Esophagus (tissue), 2 donors: ENCODE measurements at regions not wholly inside any gene's neighbourhood (a gene's known extent, or its start where the extent isn't known, plus 50 kb on each side); places are given as distances from the start of the nearest gene placed in this dataset.

Source experiments
- H3K27ac ChIP-seq, 2 donors: one replicate each; pipeline ENCODE4 v1.5.1; 2013; ENCODE audit warnings: low read depth in 2 of 2, mild to moderate bottlenecking in 2 of 2, inconsistent platforms in 1 of 2, low read length in 1 of 2, moderate library complexity in 1 of 2
- H3K27me3 ChIP-seq, 2 donors: one replicate each; pipeline ENCODE4 v1.6.1; 2013; ENCODE audit warnings: low read length in 2 of 2, control low read depth in 1 of 2, mild to moderate bottlenecking in 1 of 2; ENCODE audit not compliant: insufficient read depth in 2 of 2, control insufficient read depth in 1 of 2
- H3K36me3 ChIP-seq, 2 donors: one replicate each; pipeline ENCODE4 v1.6.1; 2013; ENCODE audit warnings: low read length in 1 of 2; ENCODE audit not compliant: control insufficient read depth in 2 of 2, insufficient read depth in 2 of 2
- H3K4me1 ChIP-seq, 2 donors: one replicate each; pipeline ENCODE4 v1.6.1; 2013; ENCODE audit warnings: low read length in 1 of 2; ENCODE audit not compliant: control insufficient read depth in 2 of 2, insufficient read depth in 2 of 2
- H3K4me3 ChIP-seq, 2 donors: one replicate each; pipeline ENCODE4 v1.5.1; 2013; ENCODE audit warnings: low read length in 2 of 2, mild to moderate bottlenecking in 2 of 2, low read depth in 1 of 2, moderate library complexity in 1 of 2
- H3K9me3 ChIP-seq, 2 donors: one replicate each; pipeline ENCODE4 v1.6.1; 2013; ENCODE audit warnings: mild to moderate bottlenecking in 2 of 2, low read depth in 1 of 2, low read length in 1 of 2, moderate library complexity in 1 of 2; ENCODE audit not compliant: control insufficient read depth in 2 of 2, insufficient read depth in 1 of 2
- WGBS, 2 donors: extraction: QIAGEN DNeasy Blood & Tissue Kit; methylation state at CpG; one replicate each; pipeline ENCODE4 v1.1.7; 2013; 5-methylcytosine and 5-hydroxymethylcytosine counted together
- donor health status: healthy with polysubstance abuse.
- donor health status: Bipolar disorder and iron deficiency.

DNA sequence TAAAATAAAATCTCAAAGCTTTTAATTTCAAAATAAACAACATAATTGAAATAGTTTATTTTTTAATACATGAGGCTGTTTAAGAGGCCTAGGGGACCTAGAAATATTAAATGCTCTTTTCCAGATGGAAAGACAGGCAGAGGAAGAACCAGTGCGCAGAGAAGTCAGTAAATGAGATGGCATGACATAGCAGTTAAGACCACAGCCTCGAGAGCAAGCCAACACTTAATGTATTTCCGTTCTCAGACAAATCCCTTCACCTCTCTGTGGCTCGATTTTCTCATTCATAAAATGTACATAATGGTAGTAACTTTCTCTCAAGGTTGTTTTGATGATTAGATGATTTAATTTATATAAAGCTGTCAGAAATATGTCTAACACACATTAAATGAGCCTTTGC, 405.1 kb upstream of the CWC22 start:
- H3K4me1 ChIP-seq, result no peaks in the 10 kb centered on the region
- no peaks in the 10 kb centered on the region for H3K9me3 ChIP-seq
- WGBS, 2 donors, result 65 to 73% methylated on average over 4 of the region's 4 CpGs
- H3K36me3 ChIP-seq, result no peaks in the 10 kb centered on the region
- no peak overlapping the region for H3K4me3 ChIP-seq
- no peaks in the 10 kb centered on the region for H3K27me3 ChIP-seq
- no peak overlapping the region for H3K27ac ChIP-seq

DNA sequence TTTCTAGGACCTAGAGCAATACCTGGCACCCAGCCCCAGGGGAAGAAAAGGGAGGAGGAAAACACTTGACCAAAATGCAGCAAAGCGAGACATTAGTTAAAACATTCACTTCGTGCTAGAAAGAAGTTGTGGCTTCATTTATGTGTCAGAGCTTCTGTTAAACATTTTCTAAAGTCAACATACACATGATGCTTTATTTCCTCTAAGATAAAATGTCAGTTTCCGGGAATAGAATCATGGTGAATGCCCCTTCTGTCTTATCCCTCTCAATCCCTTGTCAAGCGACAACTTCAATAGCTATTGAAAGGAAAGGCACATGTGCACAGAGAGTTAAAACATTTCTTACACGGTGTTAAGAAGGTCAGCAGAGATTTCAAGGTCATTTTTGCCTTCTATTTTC, 404.6 kb upstream of the CWC22 start:
- 41 to 50% methylated on average over 5 of the region's 5 CpGs for WGBS, 2 donors
- Histone ChIP-seq H3K4me1 (no peaks in the 10 kb centered on the region), H3K36me3 (no peaks in the 10 kb centered on the region), H3K9me3 (no peaks in the 10 kb centered on the region), H3K4me3 (no peak overlapping the region), H3K27me3 (no peaks in the 10 kb centered on the region), H3K27ac (no peak overlapping the region)

DNA sequence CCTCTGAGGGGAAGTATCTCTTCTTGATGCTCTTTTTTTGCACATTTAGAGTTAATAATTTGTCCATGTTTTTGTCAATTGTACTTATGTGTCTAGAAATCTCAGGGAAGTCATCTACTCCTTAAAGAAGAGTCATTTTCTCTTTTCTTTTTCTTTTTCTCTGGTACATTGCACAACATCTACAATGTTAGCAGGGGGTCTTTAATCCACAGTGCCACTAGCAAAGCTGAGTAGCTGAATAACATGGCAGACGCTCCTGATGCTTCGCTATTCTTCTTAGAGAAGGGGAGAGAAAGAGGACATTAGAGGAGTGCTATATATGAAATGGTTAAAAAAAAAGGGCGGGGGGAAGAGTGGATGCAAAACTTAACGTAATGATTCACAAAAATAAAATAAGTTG, 399.6 kb upstream of the CWC22 start:
- H3K27ac ChIP-seq, result no peak overlapping the region
- H3K36me3 ChIP-seq, result no peaks in the 10 kb centered on the region
- no peaks in the 10 kb centered on the region for H3K4me1 ChIP-seq
- no peaks in the 10 kb centered on the region for H3K27me3 ChIP-seq
- H3K4me3 ChIP-seq, result no peak overlapping the region
- no peaks in the 10 kb centered on the region for H3K9me3 ChIP-seq
- WGBS, 2 donors, result 66 to 75% methylated on average over 4 of the region's 4 CpGs

- Histone ChIP-seq H3K4me3 (no peak overlapping the region), H3K9me3 (no peaks in the 10 kb centered on the region), H3K27ac (no peak overlapping the region), H3K4me1 (no peaks in the 10 kb centered on the region), H3K27me3 (no peaks in the 10 kb centered on the region), H3K36me3 (no peaks in the 10 kb centered on the region)
- 72 to 90% methylated on average over 3 of the region's 3 CpGs for WGBS, 2 donors
Observed at GRCh38 chr2:180405520-180405919, 398.4 kb upstream of the CWC22 start.

DNA sequence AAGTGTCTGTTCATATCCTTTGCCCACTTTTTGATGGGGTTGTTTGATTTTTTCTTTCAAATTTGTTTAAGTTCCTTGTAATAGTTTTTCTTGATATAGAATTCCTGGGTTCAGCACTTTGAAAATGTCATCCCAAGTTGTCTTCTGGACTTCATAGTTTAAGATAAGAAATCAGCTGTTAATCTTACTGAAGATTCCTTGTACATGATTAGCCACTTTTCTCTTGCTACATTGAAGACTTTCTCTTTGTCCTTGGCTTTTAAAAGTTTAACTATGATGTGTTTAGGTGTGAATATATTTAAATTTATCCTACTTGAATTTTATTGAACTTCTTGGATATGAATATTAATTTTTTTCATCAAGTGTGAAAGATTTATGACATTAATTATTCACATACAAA, 387.2 kb upstream of the CWC22 start:
- Histone ChIP-seq H3K9me3 (no peaks in the 10 kb centered on the region), H3K4me1 (no peaks in the 10 kb centered on the region), H3K4me3 (no peak overlapping the region), H3K27me3 (no peaks in the 10 kb centered on the region), H3K27ac (no peak overlapping the region), H3K36me3 (no peaks in the 10 kb centered on the region)

GRCh38 chr2:180385601-180386201, 378.6 kb upstream of the CWC22 start:
- no peaks in the 10 kb centered on the region for H3K4me1 ChIP-seq
- H3K27ac ChIP-seq, result no peak overlapping the region
- no peak overlapping the region for H3K4me3 ChIP-seq
- no peaks in the 10 kb centered on the region for H3K9me3 ChIP-seq
- 8 to 11% methylated on average over 2 of the region's 2 CpGs for WGBS, 2 donors
- no peaks in the 10 kb centered on the region for H3K27me3 ChIP-seq
- H3K36me3 ChIP-seq, result no peaks in the 10 kb centered on the region

DNA sequence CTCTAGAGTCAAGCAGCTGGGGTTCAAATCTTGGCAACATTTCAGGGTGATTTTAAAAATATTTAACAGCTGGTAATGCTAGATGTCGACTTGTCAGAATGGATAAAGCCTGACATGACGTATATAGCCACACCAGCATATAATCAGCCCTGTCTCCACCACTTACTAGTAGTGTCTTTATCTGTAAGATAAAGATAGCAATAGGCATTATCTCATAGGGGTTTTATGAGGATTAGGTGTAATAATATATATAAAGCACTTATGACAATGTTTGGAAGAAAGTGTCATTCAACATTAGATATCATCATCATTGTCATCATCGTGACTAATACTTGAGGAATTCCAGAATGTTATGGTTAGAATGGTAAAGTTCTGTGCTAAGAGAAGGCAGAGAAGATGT, 369.0 kb upstream of the CWC22 start:
- no peaks in the 10 kb centered on the region for H3K4me1 ChIP-seq
- H3K36me3 ChIP-seq, result no peaks in the 10 kb centered on the region
- no peaks in the 10 kb centered on the region for H3K27me3 ChIP-seq
- no peaks in the 10 kb centered on the region for H3K9me3 ChIP-seq
- H3K4me3 ChIP-seq, result no peak overlapping the region
- WGBS, 2 donors, result 73 to 77% methylated on average over 3 of the region's 3 CpGs
- H3K27ac ChIP-seq, result no peak overlapping the region

- WGBS, 2 donors, result 60 to 72% methylated on average over 3 of the region's 3 CpGs
- H3K4me3 ChIP-seq, result no peak overlapping the region
Observed at GRCh38 chr2:180374502-180375281, 367.6 kb upstream of the CWC22 start.

DNA sequence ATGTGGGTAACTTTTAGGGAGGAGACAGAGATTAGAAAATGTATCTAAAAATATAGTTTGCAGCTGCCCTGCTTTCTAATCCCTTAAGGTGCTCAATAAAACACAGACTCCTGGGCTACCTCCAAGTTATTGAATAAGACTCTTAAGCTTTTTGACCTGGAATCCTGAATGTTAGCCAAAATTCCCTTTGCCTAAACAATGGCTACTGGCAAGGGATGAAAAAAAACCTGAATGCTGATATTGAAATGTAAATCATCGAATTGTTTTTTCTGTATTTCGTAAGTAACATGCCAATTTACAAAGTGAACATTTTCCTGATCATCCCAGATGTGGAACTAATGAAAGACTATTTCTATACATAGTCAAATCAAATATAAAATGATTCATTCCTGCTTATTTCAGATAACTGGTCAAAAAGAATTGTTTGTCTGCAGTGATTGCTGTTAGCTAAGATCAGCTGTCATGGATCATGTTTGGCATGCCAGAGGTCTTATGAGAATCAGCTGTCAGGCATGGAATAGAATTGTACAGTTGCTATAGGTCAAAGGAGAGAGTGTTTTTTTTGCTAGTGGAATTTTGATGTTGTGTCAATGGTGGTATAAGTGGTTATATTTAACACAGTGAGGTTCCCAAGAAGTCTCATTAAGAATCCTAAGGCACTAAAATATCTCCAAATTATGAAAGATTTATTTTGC, 363.6 kb upstream of the CWC22 start:
- no peak overlapping the region for H3K4me3 ChIP-seq
- 27 to 43% methylated on average over 2 of the region's 2 CpGs for WGBS, 2 donors
- H3K27ac ChIP-seq, result no peak overlapping the region
- H3K27me3 ChIP-seq, result no peaks in the 10 kb centered on the region
- H3K36me3 ChIP-seq, result no peaks in the 10 kb centered on the region
- no peaks in the 10 kb centered on the region for H3K9me3 ChIP-seq
- H3K4me1 ChIP-seq, result no peaks in the 10 kb centered on the region

More at GRCh38 chr2:180374502-180375281, 367.6 kb upstream of the CWC22 start:
- Histone ChIP-seq H3K9me3 (no peaks in the 10 kb centered on the region), H3K4me1 (no peaks in the 10 kb centered on the region), H3K36me3 (no peaks in the 10 kb centered on the region), H3K27ac (no peak overlapping the region), H3K27me3 (no peaks in the 10 kb centered on the region)
